ENCODE measurements at regions not wholly inside any gene's neighbourhood (a gene's known extent, or its start where the extent isn't known, plus 50 kb on each side); places are given as distances from the start of the nearest gene placed in this dataset.

GRCh38 chr13:80038371-80038770 is 302.6 kb downstream of the SPRY2 start:
- Mint-ChIP-seq H3K9me3 (peaks cover 5% of the 10 kb centered on the region), H3K27me3 (ENCODE audit: low read depth) (no peaks in the 10 kb centered on the region), H3K4me3 (no peak overlapping the region), H3K36me3 (ENCODE audit: low read depth) (no peaks in the 10 kb centered on the region), H3K27ac (ENCODE audit: unreplicated experiment) (no peak overlapping the region), H3K4me1 (peaks cover 27% of the 10 kb centered on the region)
- no peak for TF ChIP-seq CTCF (conservative IDR thresholded peaks at IDR 0.05)
- no peak for DNase-seq (ENCODE audit: low read depth, low spot score)

GRCh38 chr13:80037505-80037888 is 303.4 kb downstream of the SPRY2 start:
- no peaks in the 10 kb centered on the region for H3K36me3 Mint-ChIP-seq (ENCODE audit: low read depth)
- no peak overlapping the region for H3K4me3 Mint-ChIP-seq
- H3K9me3 Mint-ChIP-seq: peaks cover 4% of the 10 kb centered on the region
- TF ChIP-seq CTCF (conservative IDR thresholded peaks at IDR 0.05): no peak
- H3K4me1 Mint-ChIP-seq: peaks cover 27% of the 10 kb centered on the region
- no peaks in the 10 kb centered on the region for H3K27me3 Mint-ChIP-seq (ENCODE audit: low read depth)
- no peak overlapping the region for H3K27ac Mint-ChIP-seq (ENCODE audit: unreplicated experiment)
- no peak for DNase-seq (ENCODE audit: low read depth, low spot score)

GRCh38 chr13:80036845-80037504 is 304.0 kb downstream of the SPRY2 start:
- Mint-ChIP-seq H3K4me1 (peaks cover 27% of the 10 kb centered on the region), H3K27me3 (ENCODE audit: low read depth) (no peaks in the 10 kb centered on the region), H3K9me3 (peaks cover 4% of the 10 kb centered on the region), H3K36me3 (ENCODE audit: low read depth) (no peaks in the 10 kb centered on the region), H3K27ac (ENCODE audit: unreplicated experiment) (no peak overlapping the region), H3K4me3 (no peak overlapping the region)
- DNase-seq (ENCODE audit: low read depth, low spot score): no peak
- no peak for TF ChIP-seq CTCF (conservative IDR thresholded peaks at IDR 0.05)

- H3K27ac Mint-ChIP-seq (ENCODE audit: unreplicated experiment): no peak overlapping the region
- no peaks in the 10 kb centered on the region for H3K27me3 Mint-ChIP-seq (ENCODE audit: low read depth)
- no peaks in the 10 kb centered on the region for H3K36me3 Mint-ChIP-seq (ENCODE audit: low read depth)
- TF ChIP-seq CTCF (conservative IDR thresholded peaks at IDR 0.05): no peak
- no peak for DNase-seq (ENCODE audit: low read depth, low spot score)
- peaks cover 4% of the 10 kb centered on the region for H3K9me3 Mint-ChIP-seq
- no peak overlapping the region for H3K4me3 Mint-ChIP-seq
- H3K4me1 Mint-ChIP-seq: peaks cover 34% of the 10 kb centered on the region
These were observed 305.8 kb downstream of the SPRY2 start for GRCh38 chr13:80035096-80035495.

GRCh38 chr13:80033951-80034350 is 307.0 kb downstream of the SPRY2 start:
- DNase-seq (ENCODE audit: low read depth, low spot score): no peak
- no peak for TF ChIP-seq CTCF (conservative IDR thresholded peaks at IDR 0.05)
- H3K4me3 Mint-ChIP-seq: no peak overlapping the region
- H3K4me1 Mint-ChIP-seq: peaks cover 30% of the 10 kb centered on the region
- H3K27ac Mint-ChIP-seq (ENCODE audit: unreplicated experiment): no peak overlapping the region
- peaks cover 2% of the 10 kb centered on the region for H3K9me3 Mint-ChIP-seq
- no peaks in the 10 kb centered on the region for H3K36me3 Mint-ChIP-seq (ENCODE audit: low read depth)
- H3K27me3 Mint-ChIP-seq (ENCODE audit: low read depth): no peaks in the 10 kb centered on the region

All from neural crest cell (in vitro differentiated cells).